Endodermal cell (in vitro differentiated cells): ENCODE measurements at regions not wholly inside any gene's neighbourhood (a gene's known extent, or its start where the extent isn't known, plus 50 kb on each side); places are given as distances from the start of the nearest gene placed in this dataset.
A peak's percentile ranks its signal among the peaks of the same experiment; 100 is the strongest.

Source experiments
- DNase-seq: peaks from one replicate; pipeline ENCODE4 v3.0.0-alpha.2; 2017
- H3K27ac ChIP-seq: 2 replicates; pipeline ENCODE4 v1.5.1; 2013; ENCODE audit warnings: mild to moderate bottlenecking, low read depth, low read length, moderate library complexity
- H3K27me3 ChIP-seq: 2 replicates; pipeline ENCODE4 v1.6.1; 2013; ENCODE audit warnings: mild to moderate bottlenecking, low read length, moderate library complexity; ENCODE audit not compliant: insufficient read depth, control insufficient read depth, poor library complexity, severe bottlenecking
- H3K36me3 ChIP-seq: 2 replicates; pipeline ENCODE4 v1.7.0; 2013; ENCODE audit warnings: mild to moderate bottlenecking, low read length, moderate library complexity; ENCODE audit not compliant: control insufficient read depth, insufficient read depth
- H3K4me1 ChIP-seq: one replicate; pipeline ENCODE4 v1.7.0; 2013; ENCODE audit warnings: low read length; ENCODE audit not compliant: control insufficient read depth, insufficient read depth
- H3K4me3 ChIP-seq: 2 replicates; pipeline ENCODE4 v1.5.1; 2013; ENCODE audit warnings: mild to moderate bottlenecking, low read length, moderate library complexity
- H3K9ac ChIP-seq: 2 replicates; pipeline ENCODE4 v1.6.1; 2013; ENCODE audit warnings: mild to moderate bottlenecking, low read length, moderate library complexity; ENCODE audit not compliant: poor library complexity, severe bottlenecking; ENCODE audit errors: extremely low read depth
- H3K9me3 ChIP-seq: 2 replicates; pipeline ENCODE4 v1.6.1; 2013; ENCODE audit warnings: mild to moderate bottlenecking, low read length, moderate library complexity; ENCODE audit not compliant: control insufficient read depth
- H3K27ac Mint-ChIP-seq: 2 replicates; pipeline ENCODE4 v1.8.0; 2020; ENCODE audit warnings: mixed read lengths
- H3K27me3 Mint-ChIP-seq: 2 replicates; pipeline ENCODE4 v1.8.0; 2021; ENCODE audit warnings: mild to moderate bottlenecking, mixed read lengths; ENCODE audit not compliant: insufficient read depth
- H3K36me3 Mint-ChIP-seq: 2 replicates; pipeline ENCODE4 v1.8.0; 2020; ENCODE audit warnings: low read depth, mixed read lengths
- H3K4me1 Mint-ChIP-seq: 2 replicates; pipeline ENCODE4 v1.8.0; 2020; ENCODE audit warnings: mixed read lengths
- H3K4me3 Mint-ChIP-seq: 2 replicates; pipeline ENCODE4 v1.8.0; 2020; ENCODE audit warnings: mild to moderate bottlenecking, moderate library complexity, mixed read lengths
- H3K9me3 Mint-ChIP-seq: 2 replicates; pipeline ENCODE4 v1.8.0; 2020; ENCODE audit warnings: mild to moderate bottlenecking, mixed read lengths
- CTCF ChIP-seq: fragments of 200-600 bp; sonication (generic); conservative IDR thresholded peaks from 2 replicates; pipeline ENCODE4 v1.5.0; 2021; ENCODE audit warnings: antibody characterized with exemption, mild to moderate bottlenecking
- WGBS, 2 experiments: methylation state at CpG; one replicate each; pipeline versions ENCODE4 v1.1.5 to v1.1.7; 2013; ENCODE audit warnings: missing lambda C conversion rate in 2 of 2, mixed read lengths in 1 of 2; ENCODE audit not compliant: insufficient coverage in 1 of 2, insufficient read length in 1 of 2; 5-methylcytosine and 5-hydroxymethylcytosine counted together

GRCh38 chr10:84665211-84665610 lies 336.8 kb downstream of the CCSER2 start:
- WGBS, 2 experiments: 84 to 89% methylated on average over 3 to 5 of the region's 5 CpGs
- H3K9ac ChIP-seq: no peak overlapping the region
- no peak overlapping the region for H3K4me3 ChIP-seq
- no peaks in the 10 kb centered on the region for H3K36me3 ChIP-seq
- no peaks in the 10 kb centered on the region for H3K9me3 Mint-ChIP-seq
- peaks cover 5% of the 10 kb centered on the region for H3K4me1 ChIP-seq
- no peaks in the 10 kb centered on the region for H3K9me3 ChIP-seq
- H3K27ac Mint-ChIP-seq: no peak overlapping the region
- no peak for TF ChIP-seq CTCF
- no peak overlapping the region for H3K4me3 Mint-ChIP-seq
- H3K27me3 ChIP-seq: no peaks in the 10 kb centered on the region
- H3K27me3 Mint-ChIP-seq: no peaks in the 10 kb centered on the region
- peak; percentile 59 for DNase-seq
- H3K4me1 Mint-ChIP-seq: peaks cover 22% of the 10 kb centered on the region
- no peaks in the 10 kb centered on the region for H3K36me3 Mint-ChIP-seq
- no peak overlapping the region for H3K27ac ChIP-seq

GRCh38 chr10:84665883-84666463 lies 337.6 kb downstream of the CCSER2 start:
- H3K9me3 Mint-ChIP-seq: no peaks in the 10 kb centered on the region
- peak; percentile 86 for DNase-seq
- H3K4me3 ChIP-seq: no peak overlapping the region
- H3K27ac Mint-ChIP-seq: no peak overlapping the region
- H3K36me3 ChIP-seq: no peaks in the 10 kb centered on the region
- H3K27me3 ChIP-seq: no peaks in the 10 kb centered on the region
- peaks cover 4% of the 10 kb centered on the region for H3K27me3 Mint-ChIP-seq
- H3K27ac ChIP-seq: no peak overlapping the region
- WGBS, 2 experiments: 75 to 100% methylated on average over 2 to 9 of the region's 9 CpGs
- peaks cover 5% of the 10 kb centered on the region for H3K4me1 ChIP-seq
- H3K4me3 Mint-ChIP-seq: no peak overlapping the region
- H3K4me1 Mint-ChIP-seq: peaks cover 14% of the 10 kb centered on the region
- peak; percentile 92 for TF ChIP-seq CTCF
- H3K9ac ChIP-seq: no peak overlapping the region
- no peaks in the 10 kb centered on the region for H3K36me3 Mint-ChIP-seq
- H3K9me3 ChIP-seq: no peaks in the 10 kb centered on the region

GRCh38 chr10:84668186-84668763 lies 339.9 kb downstream of the CCSER2 start:
- H3K27ac Mint-ChIP-seq: no peak overlapping the region
- H3K4me1 ChIP-seq: peaks cover 5% of the 10 kb centered on the region
- no peaks in the 10 kb centered on the region for H3K36me3 Mint-ChIP-seq
- no peak overlapping the region for H3K9ac ChIP-seq
- no peaks in the 10 kb centered on the region for H3K9me3 ChIP-seq
- no peaks in the 10 kb centered on the region for H3K27me3 ChIP-seq
- no peak for DNase-seq
- WGBS, 2 experiments: 79 to 86% methylated on average over 2 to 5 of the region's 5 CpGs
- H3K4me3 Mint-ChIP-seq: no peak overlapping the region
- no peak overlapping the region for H3K27ac ChIP-seq
- no peaks in the 10 kb centered on the region for H3K9me3 Mint-ChIP-seq
- TF ChIP-seq CTCF: no peak
- H3K4me3 ChIP-seq: no peak overlapping the region
- H3K4me1 Mint-ChIP-seq: peaks cover 13% of the 10 kb centered on the region
- no peaks in the 10 kb centered on the region for H3K36me3 ChIP-seq
- H3K27me3 Mint-ChIP-seq: peaks cover 4% of the 10 kb centered on the region
